HEK293T (cell line): ENCODE measurements at regions not wholly inside any gene's neighbourhood (a gene's known extent, or its start where the extent isn't known, plus 50 kb on each side); places are given as distances from the start of the nearest gene placed in this dataset.

ENCODE experiments used
- ARNT ChIP-seq: fragments of 450-650 bp; IDR thresholded peaks from 2 replicates; pipeline ENCODE4 v1.6.1; 2017; ENCODE audit warnings: mild to moderate bottlenecking
- BHLHE40 ChIP-seq: fragments of 450-650 bp; IDR thresholded peaks from 2 replicates; pipeline ENCODE4 v1.6.1; 2016; ENCODE audit warnings: mild to moderate bottlenecking, moderate library complexity, borderline replicate concordance
- CTBP1 ChIP-seq: fragments of 450-650 bp; IDR thresholded peaks from 2 replicates; pipeline ENCODE4 v1.6.1; 2016; ENCODE audit warnings: borderline replicate concordance
- ELF4 ChIP-seq: fragments of 450-650 bp; IDR thresholded peaks from 2 replicates; pipeline ENCODE4 v1.6.1; 2017; ENCODE audit warnings: antibody characterized with exemption
- FOXA1 ChIP-seq: fragments of 450-650 bp; IDR thresholded peaks from 2 replicates; pipeline ENCODE4 v1.6.1; 2016; ENCODE audit warnings: mild to moderate bottlenecking
- FOXK2 ChIP-seq: fragments of 450-650 bp; IDR thresholded peaks from 2 replicates; pipeline ENCODE4 v1.6.1; 2016; ENCODE audit warnings: mild to moderate bottlenecking
- FOXM1 ChIP-seq: fragments of 450-650 bp; IDR thresholded peaks from 2 replicates; pipeline ENCODE4 v1.6.1; 2017; ENCODE audit warnings: mild to moderate bottlenecking, borderline replicate concordance
- HDGF ChIP-seq: fragments of 450-650 bp; IDR thresholded peaks from 2 replicates; pipeline ENCODE4 v1.6.1; 2017; ENCODE audit warnings: antibody characterized with exemption, borderline replicate concordance
- L3MBTL2 ChIP-seq: fragments of 450-650 bp; conservative IDR thresholded peaks from 2 replicates; pipeline ENCODE4 v1.6.1; 2016; ENCODE audit warnings: mild to moderate bottlenecking
- LEF1 ChIP-seq: fragments of 450-650 bp; IDR thresholded peaks from 2 replicates; pipeline ENCODE4 v1.6.1; 2017; ENCODE audit warnings: mild to moderate bottlenecking, borderline replicate concordance
- SP1 ChIP-seq: fragments of 450-650 bp; IDR thresholded peaks from 2 replicates; pipeline ENCODE4 v1.6.1; 2017
- SUZ12 ChIP-seq: fragments of 450-650 bp; IDR thresholded peaks from 2 replicates; pipeline ENCODE4 v1.6.1; 2016; ENCODE audit warnings: mild to moderate bottlenecking
- TARDBP ChIP-seq: fragments of 450-650 bp; IDR thresholded peaks from 2 replicates; pipeline ENCODE4 v1.6.1; 2016

DNA sequence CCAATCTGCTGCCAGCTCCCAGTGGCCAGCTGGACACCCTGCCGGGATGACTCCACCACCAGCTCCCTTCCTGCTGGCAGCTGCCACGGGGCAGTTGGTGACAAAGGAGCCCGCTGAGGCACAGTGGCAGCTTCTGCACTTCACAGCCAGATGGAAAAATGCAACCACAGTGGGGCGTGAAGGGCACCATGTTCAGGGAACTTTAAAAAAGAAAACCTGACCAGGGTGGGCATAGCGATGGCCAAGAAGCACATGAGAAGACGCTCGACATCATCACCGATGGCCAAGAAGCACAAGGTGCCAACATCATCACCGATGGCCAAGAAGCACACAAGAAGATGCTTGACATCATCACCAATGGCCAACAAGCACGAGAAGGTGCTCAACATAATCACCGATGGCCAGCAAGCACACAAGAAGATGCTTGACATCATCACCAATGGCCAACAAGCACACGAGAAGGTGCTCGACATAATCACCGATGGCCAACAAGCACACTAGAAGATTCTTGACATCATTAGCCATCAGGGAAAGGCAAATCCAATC lies 243.5 kb downstream of the EIPR1 start:
- no peak for TF ChIP-seq ELF4
- TF ChIP-seq ARNT: no peak
- TF ChIP-seq SP1: no peak
- TF ChIP-seq FOXA1: no peak
- TF ChIP-seq SUZ12: no peak
- no peak for TF ChIP-seq L3MBTL2
- no peak for TF ChIP-seq FOXM1
- TF ChIP-seq BHLHE40: no peak
- no peak for TF ChIP-seq FOXK2
- TF ChIP-seq CTBP1: no peak
- TF ChIP-seq HDGF: no peak
- no peak for TF ChIP-seq LEF1
- TF ChIP-seq TARDBP: no peak
